Panc1 (cell line): ENCODE measurements at regions not wholly inside any gene's neighbourhood (a gene's known extent, or its start where the extent isn't known, plus 50 kb on each side); places are given as distances from the start of the nearest gene placed in this dataset.

ENCODE experiments used
- ATAC-seq: fragments of 200-7000 bp; cut with Tn5 transposase; 2 replicates; pipeline ENCODE4 v1.9.1; 2020; ENCODE audit warnings: mild to moderate bottlenecking, moderate library complexity
- BruUV-seq: library from RNA; stranded (reverse); fragments of 400-500 nt; replicated peaks from 2 replicates; lab custom pipeline; 2021; lab: Mats Ljungman, UMichigan
- CTCF ChIA-PET: fragments of 300-600 bp; sonication (Branson Sonifier 250); formaldehyde crosslinking; loops from one replicate; lab custom pipeline; 2022; ENCODE audit warnings: antibody characterized with exemption; lab: Charles Lee
- POLR2A ChIA-PET: fragments of 300-600 bp; sonication (Branson Sonifier 250); formaldehyde crosslinking; loops from one replicate; lab custom pipeline; 2022; ENCODE audit warnings: antibody characterized with exemption; lab: Charles Lee
- DNase-seq: peaks from one replicate; pipeline ENCODE4 v3.0.0-alpha.2; 2010; ENCODE audit warnings: low read depth, low spot score
- H3K27ac ChIP-seq: 2 replicates; pipeline ENCODE4 v1.5.1; 2011; ENCODE audit warnings: mild to moderate bottlenecking, low read length, inconsistent platforms
- H3K27me3 ChIP-seq: fragments of 200-500 bp; sonication (Bioruptor generic); 2 replicates; pipeline ENCODE4 v1.6.0; 2014; ENCODE audit warnings: low read length, inconsistent platforms; ENCODE audit not compliant: control insufficient read depth, insufficient read depth
- H3K36me3 ChIP-seq: fragments of 200-500 bp; sonication (Bioruptor generic); 2 replicates; pipeline ENCODE4 v1.5.1; 2014; ENCODE audit warnings: inconsistent platforms, mild to moderate bottlenecking, low read length, moderate library complexity; ENCODE audit not compliant: control insufficient read depth, insufficient read depth
- H3K4me1 ChIP-seq: 2 replicates; pipeline ENCODE4 v1.5.1; 2011; ENCODE audit warnings: inconsistent platforms, mild to moderate bottlenecking, low read length, moderate library complexity; ENCODE audit not compliant: control insufficient read depth, insufficient read depth
- H3K4me3 ChIP-seq, 2 experiments: 2 replicates each; pipeline ENCODE4 v1.5.1; 2011 to 2012; ENCODE audit warnings: low read depth in 2 of 2, low read length in 2 of 2, mild to moderate bottlenecking in 2 of 2, inconsistent platforms in 1 of 2, moderate library complexity in 1 of 2
- H3K9me3 ChIP-seq: fragments of 200-500 bp; sonication (Bioruptor generic); 2 replicates; pipeline ENCODE4 v1.5.1; 2014; ENCODE audit warnings: low read depth, mild to moderate bottlenecking, inconsistent platforms, low read length, moderate library complexity; ENCODE audit not compliant: control insufficient read depth, insufficient read depth
- CTCF ChIP-seq: fragments of 450-650 bp; IDR thresholded peaks from 2 replicates; pipeline ENCODE4 v1.5.1; 2017; ENCODE audit warnings: mild to moderate bottlenecking
- POLR2AphosphoS5 ChIP-seq: IDR thresholded peaks from 2 replicates; pipeline ENCODE4 v1.6.1; 2012; ENCODE audit warnings: mild to moderate bottlenecking, low read depth, low read length, moderate library complexity
- REST ChIP-seq, 2 experiments: IDR thresholded peaks; 2 replicates each; pipeline ENCODE4 v1.6.1; 2011 to 2012; ENCODE audit warnings: low read depth in 2 of 2, control low read depth in 1 of 2, low read length in 1 of 2, mild to moderate bottlenecking in 1 of 2, moderate library complexity in 1 of 2; ENCODE audit not compliant: insufficient read depth in 1 of 2
- SIN3A ChIP-seq: IDR thresholded peaks from 2 replicates; pipeline ENCODE4 v1.6.1; 2012; ENCODE audit warnings: low read depth, mild to moderate bottlenecking, low read length, moderate library complexity, borderline replicate concordance; ENCODE audit not compliant: insufficient read depth
- TCF7L2 ChIP-seq: IDR thresholded peaks from 2 replicates; pipeline ENCODE4 v1.6.1; 2011; ENCODE audit warnings: mild to moderate bottlenecking, low read depth, low read length, inconsistent platforms
- in situ Hi-C: cut with HindIII; loops from 2 replicates; pipeline ENCODE4 v1.10.0; 2016; ENCODE audit warnings: low sequenced_read_pairs, low pct_unique_long_range_greater_than_20kb
- intact Hi-C: fragments of 100-400 bp; cut with micrococcal nuclease; formaldehyde crosslinking; loops from one replicate; pipeline ENCODE4 v1.10.0; 2022; ENCODE audit not compliant: unreplicated experiment

- POLR2A ChIA-PET, result interaction anchor here (0.6 kb wide), 1 partner anchor 128 kb away, joined by 4 read pairs; no protein-coding TSS in a partner anchor
- BruUV-seq, result no TSS peak
- in situ Hi-C loops, result no loop called here
These were observed 105.7 kb upstream of the GUCA2B start for GRCh38 chr1:42047508-42047880.

GRCh38 chr1:42046761-42047507 lies 106.3 kb upstream of the GUCA2B start:
- H3K4me3 ChIP-seq, result no peak overlapping the region

More at GRCh38 chr1:42047508-42047880, 105.7 kb upstream of the GUCA2B start:
- intact Hi-C loops, result no loop called here
- CTCF ChIA-PET, result no interaction called here
- H3K4me3 ChIP-seq, result no peak overlapping the region
- no peaks in the 10 kb centered on the region for H3K9me3 ChIP-seq
- H3K27me3 ChIP-seq, result peaks cover 2% of the 10 kb centered on the region
- ATAC-seq, result no peak
- H3K4me1 ChIP-seq, result no peaks in the 10 kb centered on the region
- no peak for TF ChIP-seq SIN3A
- no peak for TF ChIP-seq REST (IDR thresholded peaks at IDR 0.05; ENCODE audit: insufficient read depth in 1 of 2, low read depth in 2 of 2, low read length in 1 of 2)
- TF ChIP-seq CTCF, result no peak
- no peak for TF ChIP-seq POLR2AphosphoS5
- no peak for TF ChIP-seq TCF7L2
- no peak overlapping the region for H3K27ac ChIP-seq
- no peaks in the 10 kb centered on the region for H3K36me3 ChIP-seq
- no peak for DNase-seq

More at GRCh38 chr1:42046761-42047507, 106.3 kb upstream of the GUCA2B start:
- intact Hi-C loops (no loop called here), in situ Hi-C loops (no loop called here)
- no peaks in the 10 kb centered on the region for H3K36me3 ChIP-seq
- H3K4me1 ChIP-seq, result no peaks in the 10 kb centered on the region
- no peaks in the 10 kb centered on the region for H3K9me3 ChIP-seq
- H3K27me3 ChIP-seq, result peaks cover 2% of the 10 kb centered on the region
- TF ChIP-seq REST (IDR thresholded peaks at IDR 0.05; ENCODE audit: insufficient read depth in 1 of 2, low read depth in 2 of 2, low read length in 1 of 2) (no peak), POLR2AphosphoS5 (no peak), TCF7L2 (no peak), CTCF (no peak), SIN3A (no peak)
- DNase-seq (no peak), ATAC-seq (no peak)
- no TSS peak for BruUV-seq
- H3K27ac ChIP-seq, result no peak overlapping the region
- ChIA-PET POLR2A (interaction anchor here (0.6 kb wide), 1 partner anchor 129 kb away, joined by 4 read pairs; no protein-coding TSS in a partner anchor), CTCF (no interaction called here)
